K562 (cell line): ENCODE measurements at regions not wholly inside any gene's neighbourhood (a gene's known extent, or its start where the extent isn't known, plus 50 kb on each side); places are given as distances from the start of the nearest gene placed in this dataset.

ENCODE experiments used
- ATAC-seq: fragments of 200-7000 bp; cut with Tn5 transposase; 3 replicates; pipeline ENCODE4 v1.9.1; 2020; ENCODE audit warnings: moderate library complexity
- BruUV-seq: library from RNA; stranded (reverse); fragments of 400-500 nt; replicated peaks from 2 replicates; lab custom pipeline; 2021; lab: Mats Ljungman, UMichigan
- CTCF ChIA-PET: fragments of 300-600 bp; formaldehyde crosslinking; extraction: SDS; loops from one replicate; lab custom pipeline; 2021; ENCODE audit warnings: low intra/inter-chr PET ratio; lab: Yijun Ruan, JAX
- POLR2A ChIA-PET: fragments of 300-600, 350-650 bp; sonication (Branson Sonifier 250); formaldehyde crosslinking; extraction: SDS; loops from one replicate; lab custom pipeline; 2021; ENCODE audit warnings: antibody characterized with exemption, inconsistent platforms; lab: Yijun Ruan, JAX
- DNase-seq, 4 experiments: peaks; one replicate each; pipeline versions ENCODE4 v3.0.0 to v3.0.0-alpha.2; 2011 to 2018; ENCODE audit warnings: low spot score in 3 of 4, mixed read lengths in 3 of 4; ENCODE audit errors: extremely low read depth in 1 of 4
- FAIRE-seq: peaks from 2 replicates; lab custom pipeline; 2011; peaks lifted over from hg19 to GRCh38; lab: Jason Lieb, UNC
- H2AFZ ChIP-seq: 2 replicates; pipeline ENCODE4 v1.6.0; 2011; ENCODE audit warnings: low read depth, low read length, control low read depth, inconsistent platforms
- H3K27ac ChIP-seq: fragments of 200-600 bp; 3 replicates; pipeline ENCODE4 v1.8.0; 2011; ENCODE audit warnings: low read depth, mild to moderate bottlenecking, control low read depth, inconsistent platforms, low read length, moderate library complexity, mixed read lengths; ENCODE audit errors: extremely low read depth
- H3K27me3 ChIP-seq, 2 experiments: fragments of 300-600 bp in 1 of 2; 2 replicates in 1 of 2; 3 replicates in 1 of 2; pipeline versions ENCODE4 v1.6.0 to v1.8.0; 2011; ENCODE audit warnings: inconsistent platforms in 2 of 2, low read length in 2 of 2, mild to moderate bottlenecking in 1 of 2, mixed read lengths in 1 of 2, moderate library complexity in 1 of 2; ENCODE audit not compliant: control insufficient read depth in 2 of 2, insufficient read depth in 2 of 2
- H3K36me3 ChIP-seq: fragments of 300-600 bp; 3 replicates; pipeline ENCODE4 v1.8.0; 2011; ENCODE audit warnings: mild to moderate bottlenecking, low read length, inconsistent platforms; ENCODE audit not compliant: control insufficient read depth, insufficient read depth
- H3K4me1 ChIP-seq, 2 experiments: fragments of 200-600 bp in 1 of 2; replicated peaks in 1 of 2; 2 replicates in 1 of 2; 3 replicates in 1 of 2; pipeline versions ENCODE4 v1.5.1 to v1.8.0; 2011; ENCODE audit warnings: inconsistent platforms in 2 of 2, low read length in 2 of 2, mild to moderate bottlenecking in 1 of 2, mixed read lengths in 1 of 2, moderate library complexity in 1 of 2; ENCODE audit not compliant: control insufficient read depth in 2 of 2, insufficient read depth in 2 of 2
- H3K4me2 ChIP-seq: 2 replicates; pipeline ENCODE4 v1.6.1; 2011; ENCODE audit warnings: low read length, control low read depth, inconsistent platforms, mixed read lengths; ENCODE audit not compliant: insufficient read depth
- H3K4me3 ChIP-seq: fragments of 200-600 bp; sonication (generic), shearing (Covaris generic); 2 replicates; pipeline ENCODE4 v1.5.1; 2016; ENCODE audit warnings: control low read depth, inconsistent platforms
- H3K79me2 ChIP-seq: fragments of 200-600 bp; 3 replicates; pipeline ENCODE4 v1.8.0; 2011; ENCODE audit warnings: low read length, inconsistent platforms; ENCODE audit not compliant: control insufficient read depth, insufficient read depth
- H3K9ac ChIP-seq, 2 experiments: 2 replicates each; pipeline versions ENCODE4 v1.6.0 to v1.6.1; 2011; ENCODE audit warnings: low read depth in 2 of 2, low read length in 2 of 2, control low read depth in 1 of 2, inconsistent platforms in 1 of 2, mild to moderate bottlenecking in 1 of 2, mixed read lengths in 1 of 2; ENCODE audit not compliant: insufficient read depth in 1 of 2
- H3K9me1 ChIP-seq: one replicate; pipeline ENCODE4 v1.6.0; 2011; ENCODE audit warnings: inconsistent platforms, mild to moderate bottlenecking, low read length, moderate library complexity; ENCODE audit not compliant: control insufficient read depth, insufficient read depth
- H3K9me3 ChIP-seq: replicated peaks from 2 replicates; pipeline ENCODE4 v1.5.1; 2011; ENCODE audit warnings: low read depth, low read length, inconsistent platforms; ENCODE audit not compliant: control insufficient read depth, insufficient read depth
- H4K20me1 ChIP-seq: replicated peaks from 2 replicates; pipeline ENCODE4 v1.6.1; 2011; ENCODE audit warnings: low read length, inconsistent platforms, mixed read lengths; ENCODE audit not compliant: control insufficient read depth, insufficient read depth
- BCOR ChIP-seq: fragments of 450-650 bp; IDR thresholded peaks from 2 replicates; pipeline ENCODE4 v1.6.1; 2016
- HNRNPH1 ChIP-seq: fragments of 200-400 bp; formaldehyde crosslinking; optimal IDR thresholded peaks from 2 replicates; pipeline ENCODE3; 2017; ENCODE audit warnings: low read depth, mild to moderate bottlenecking, low read length, moderate library complexity
- POLR2AphosphoS5 ChIP-seq: IDR thresholded peaks from 2 replicates; pipeline ENCODE4 v1.6.1; 2011; ENCODE audit warnings: mild to moderate bottlenecking, low read depth, low read length, moderate library complexity; ENCODE audit not compliant: control insufficient read depth, insufficient read depth
- PRPF4 ChIP-seq: fragments of 200-400 bp; formaldehyde crosslinking; IDR thresholded peaks from one replicate; pipeline ENCODE4 v1.6.1; 2017; ENCODE audit warnings: low read length, low read depth, mild to moderate bottlenecking; ENCODE audit not compliant: insufficient read depth, poor library complexity, severe bottlenecking
- RBM39 ChIP-seq: fragments of 200-400 bp; formaldehyde crosslinking; optimal IDR thresholded peaks from 2 replicates; pipeline ENCODE3; 2018; ENCODE audit warnings: low read depth, low read length
- TAF15 ChIP-seq: fragments of 200-400 bp; formaldehyde crosslinking; IDR thresholded peaks from 2 replicates; pipeline ENCODE4 v1.6.1; 2017; ENCODE audit warnings: mild to moderate bottlenecking, low read depth, low read length, moderate library complexity
- TEAD4 ChIP-seq, 2 experiments: sonication (generic) in 1 of 2; formaldehyde crosslinking in 1 of 2; IDR thresholded peaks; 2 replicates each; pipeline versions ENCODE4 v1.6.1 to v1.8.0; 2012 to 2022; ENCODE audit warnings: borderline replicate concordance in 1 of 2, inconsistent platforms in 1 of 2, low read length in 1 of 2, mild to moderate bottlenecking in 1 of 2, missing genetic modification reagents in 1 of 2
- ZNF253 ChIP-seq: fragments of 250-450 bp; sonication (Bioruptor Pico); conservative IDR thresholded peaks from 2 replicates; pipeline ENCODE4 v1.6.1; 2021; ENCODE audit warnings: mild to moderate bottlenecking
- ZNF766 ChIP-seq: fragments of 200-800 bp; sonication (Bioruptor generic); conservative IDR thresholded peaks from 2 replicates; pipeline ENCODE4 v1.6.1; 2016; ENCODE audit warnings: missing genetic modification characterization, missing compliant biosample characterization
- WGBS: fragments of 100-300 bp; shearing (Covaris generic); methylation state at CpG from one replicate; pipeline ENCODE4 v1.1.6; 2016; ENCODE audit warnings: low coverage, mixed read lengths; ENCODE audit not compliant: insufficient coverage; ENCODE audit errors: missing lambda C conversion rate; 5-methylcytosine and 5-hydroxymethylcytosine counted together
- in situ Hi-C: fragments of 300-500 bp; cut with MboI; formaldehyde crosslinking; loops from 4 replicates; pipeline ENCODE4 v1.15.0; 2018; ENCODE audit warnings: inconsistent platforms, mixed read lengths
- intact Hi-C: fragments of 100-400 bp; cut with micrococcal nuclease; formaldehyde crosslinking; loops from 2 replicates; pipeline ENCODE4 v1.14.2; 2022
- TF ChIP-seq, protein P1 (sequence below): sonication (generic); formaldehyde crosslinking; IDR thresholded peaks from 2 replicates; pipeline ENCODE4 v1.8.1; 2023; ENCODE audit warnings: mild to moderate bottlenecking, missing genetic modification reagents
- TF ChIP-seq, protein P2 (sequence below), 2 experiments: fragments of 450-650 bp; conservative IDR thresholded peaks; 2 replicates each; pipeline ENCODE4 v1.6.1; 2017; ENCODE audit warnings: mild to moderate bottlenecking in 2 of 2, moderate library complexity in 2 of 2
- TF ChIP-seq, protein P3 (sequence below): fragments of 250-450 bp; sonication (Bioruptor Pico); IDR thresholded peaks from 2 replicates; pipeline ENCODE4 v1.8.0; 2021; ENCODE audit warnings: moderate library complexity, mild to moderate bottlenecking, inconsistent platforms

DNA sequence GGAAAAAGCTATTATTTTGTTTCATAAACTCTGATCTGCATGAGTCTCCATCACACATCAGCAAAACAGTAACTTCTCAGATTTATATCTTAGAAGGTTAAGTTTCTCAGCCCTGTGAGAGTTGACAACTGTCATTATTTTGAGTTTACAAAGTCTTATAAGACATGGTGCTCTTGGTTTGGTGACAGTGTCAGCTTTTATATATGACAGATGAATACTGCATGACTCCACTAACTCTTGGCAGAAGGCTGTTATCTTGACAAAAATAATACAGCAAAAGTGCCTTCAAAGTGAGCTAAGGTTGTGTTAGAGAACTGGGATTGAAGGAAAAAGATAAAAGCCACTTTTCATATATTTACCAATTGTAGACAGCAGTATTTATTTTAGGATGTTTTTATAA lies 528.4 kb upstream of the SOX9 start:
- DNase-seq (no peak), ATAC-seq (no peak), FAIRE-seq (no peak)
- no peaks in the 10 kb centered on the region for H4K20me1 ChIP-seq
- no peaks in the 10 kb centered on the region for H3K4me1 ChIP-seq
- H3K4me3 ChIP-seq = no peak overlapping the region
- ChIA-PET POLR2A (interaction anchor here (0.6 kb wide), 1 partner anchor 411 kb away, joined by 3 read pairs; no protein-coding TSS in a partner anchor), CTCF (no interaction called here)
- no peaks in the 10 kb centered on the region for H3K27me3 ChIP-seq
- no peak overlapping the region for H3K4me2 ChIP-seq
- no peak overlapping the region for H3K27ac ChIP-seq
- no TSS peak for BruUV-seq
- H3K36me3 ChIP-seq = no peaks in the 10 kb centered on the region
- intact Hi-C loops = no loop called here
- H3K9me3 ChIP-seq = no peaks in the 10 kb centered on the region; the same call in 1 of the 2 replicates
- in situ Hi-C loops = no loop called here
- H2AFZ ChIP-seq = no peak overlapping the region
- H3K9me1 ChIP-seq = no peaks in the 10 kb centered on the region
- H3K79me2 ChIP-seq = no peaks in the 10 kb centered on the region
- no peak for TF ChIP-seq RBM39
- TF ChIP-seq TAF15 = no peak
- no peak for TF ChIP-seq PRPF4
- H3K9ac ChIP-seq = no peak overlapping the region

DNA sequence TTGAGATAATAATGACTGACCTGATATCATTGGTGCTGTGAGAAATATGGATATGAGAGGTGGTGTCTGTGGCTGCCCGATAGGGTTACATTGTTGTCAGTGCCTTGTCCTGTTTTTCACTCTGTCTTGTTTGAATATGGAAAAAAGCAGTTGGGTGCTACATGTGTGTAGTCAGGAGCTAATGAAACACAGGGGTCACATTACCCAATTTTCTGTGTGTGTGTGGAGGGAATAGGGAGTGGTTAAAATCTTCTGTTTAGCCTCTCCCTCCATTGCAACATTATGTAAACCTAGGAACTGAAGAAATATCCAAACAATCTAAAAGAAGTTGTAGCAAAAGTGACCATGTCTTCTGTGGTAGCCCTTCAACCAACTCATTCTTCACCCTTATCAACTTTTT lies 527.7 kb upstream of the SOX9 start:
- no peaks in the 10 kb centered on the region; the same call in 1 of the 2 replicates for H3K9me3 ChIP-seq
- DNase-seq (no peak), FAIRE-seq (no peak), ATAC-seq (no peak)
- H3K27ac ChIP-seq = no peak overlapping the region
- in situ Hi-C loops = no loop called here
- WGBS = 0% methylated on average over 1 of the region's 1 CpG
- BruUV-seq = no TSS peak
- no peaks in the 10 kb centered on the region for H3K36me3 ChIP-seq
- no peaks in the 10 kb centered on the region for H3K27me3 ChIP-seq
- H3K79me2 ChIP-seq = no peaks in the 10 kb centered on the region
- no peak overlapping the region for H3K9ac ChIP-seq
- no peak overlapping the region for H2AFZ ChIP-seq
- no peaks in the 10 kb centered on the region for H3K4me1 ChIP-seq
- H3K9me1 ChIP-seq = no peaks in the 10 kb centered on the region
- no peaks in the 10 kb centered on the region for H4K20me1 ChIP-seq
- H3K4me3 ChIP-seq = no peak overlapping the region
- POLR2A ChIA-PET = no interaction called here
- no peak overlapping the region for H3K4me2 ChIP-seq
- intact Hi-C loops = no loop called here
- CTCF ChIA-PET = no interaction called here
- no peak for TF ChIP-seq ZNF253 (CRISPR knock-in tag)
- TF ChIP-seq HNRNPH1 = no peak
- no peak for TF ChIP-seq TEAD4 (IDR thresholded peaks at IDR 0.05; ENCODE audit: low read length)
- TF ChIP-seq TEAD4 (CRISPR knock-in tag; IDR thresholded peaks at IDR 0.05; ENCODE audit: borderline replicate concordance) = no peak
- TF ChIP-seq, protein P1, sequence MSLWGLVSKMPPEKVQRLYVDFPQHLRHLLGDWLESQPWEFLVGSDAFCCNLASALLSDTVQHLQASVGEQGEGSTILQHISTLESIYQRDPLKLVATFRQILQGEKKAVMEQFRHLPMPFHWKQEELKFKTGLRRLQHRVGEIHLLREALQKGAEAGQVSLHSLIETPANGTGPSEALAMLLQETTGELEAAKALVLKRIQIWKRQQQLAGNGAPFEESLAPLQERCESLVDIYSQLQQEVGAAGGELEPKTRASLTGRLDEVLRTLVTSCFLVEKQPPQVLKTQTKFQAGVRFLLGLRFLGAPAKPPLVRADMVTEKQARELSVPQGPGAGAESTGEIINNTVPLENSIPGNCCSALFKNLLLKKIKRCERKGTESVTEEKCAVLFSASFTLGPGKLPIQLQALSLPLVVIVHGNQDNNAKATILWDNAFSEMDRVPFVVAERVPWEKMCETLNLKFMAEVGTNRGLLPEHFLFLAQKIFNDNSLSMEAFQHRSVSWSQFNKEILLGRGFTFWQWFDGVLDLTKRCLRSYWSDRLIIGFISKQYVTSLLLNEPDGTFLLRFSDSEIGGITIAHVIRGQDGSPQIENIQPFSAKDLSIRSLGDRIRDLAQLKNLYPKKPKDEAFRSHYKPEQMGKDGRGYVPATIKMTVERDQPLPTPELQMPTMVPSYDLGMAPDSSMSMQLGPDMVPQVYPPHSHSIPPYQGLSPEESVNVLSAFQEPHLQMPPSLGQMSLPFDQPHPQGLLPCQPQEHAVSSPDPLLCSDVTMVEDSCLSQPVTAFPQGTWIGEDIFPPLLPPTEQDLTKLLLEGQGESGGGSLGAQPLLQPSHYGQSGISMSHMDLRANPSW (CRISPR knock-in tag) = no peak
- TF ChIP-seq BCOR = no peak
- TF ChIP-seq, protein P2, sequence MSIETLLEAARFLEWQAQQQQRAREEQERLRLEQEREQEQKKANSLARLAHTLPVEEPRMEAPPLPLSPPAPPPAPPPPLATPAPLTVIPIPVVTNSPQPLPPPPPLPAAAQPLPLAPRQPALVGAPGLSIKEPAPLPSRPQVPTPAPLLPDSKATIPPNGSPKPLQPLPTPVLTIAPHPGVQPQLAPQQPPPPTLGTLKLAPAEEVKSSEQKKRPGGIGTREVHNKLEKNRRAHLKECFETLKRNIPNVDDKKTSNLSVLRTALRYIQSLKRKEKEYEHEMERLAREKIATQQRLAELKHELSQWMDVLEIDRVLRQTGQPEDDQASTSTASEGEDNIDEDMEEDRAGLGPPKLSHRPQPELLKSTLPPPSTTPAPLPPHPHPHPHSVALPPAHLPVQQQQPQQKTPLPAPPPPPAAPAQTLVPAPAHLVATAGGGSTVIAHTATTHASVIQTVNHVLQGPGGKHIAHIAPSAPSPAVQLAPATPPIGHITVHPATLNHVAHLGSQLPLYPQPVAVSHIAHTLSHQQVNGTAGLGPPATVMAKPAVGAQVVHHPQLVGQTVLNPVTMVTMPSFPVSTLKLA (conservative IDR thresholded peaks at IDR 0.05) = no peak
- TF ChIP-seq ZNF766 (CRISPR knock-in tag) = no peak
- TF ChIP-seq, protein P3, sequence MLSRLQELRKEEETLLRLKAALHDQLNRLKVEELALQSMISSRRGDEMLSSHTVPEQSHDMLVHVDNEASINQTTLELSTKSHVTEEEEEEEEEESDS = no peak
- no peak for TF ChIP-seq POLR2AphosphoS5
